Endodermal cell (in vitro differentiated cells): ENCODE measurements at regions not wholly inside any gene's neighbourhood (a gene's known extent, or its start where the extent isn't known, plus 50 kb on each side); places are given as distances from the start of the nearest gene placed in this dataset.

Experiments used
- DNase-seq: peaks from one replicate; pipeline ENCODE4 v3.0.0-alpha.2; 2017
- H3K27ac ChIP-seq: 2 replicates; pipeline ENCODE4 v1.5.1; 2013; ENCODE audit warnings: mild to moderate bottlenecking, low read depth, low read length, moderate library complexity
- H3K27me3 ChIP-seq: 2 replicates; pipeline ENCODE4 v1.6.1; 2013; ENCODE audit warnings: mild to moderate bottlenecking, low read length, moderate library complexity; ENCODE audit not compliant: insufficient read depth, control insufficient read depth, poor library complexity, severe bottlenecking
- H3K36me3 ChIP-seq: 2 replicates; pipeline ENCODE4 v1.7.0; 2013; ENCODE audit warnings: mild to moderate bottlenecking, low read length, moderate library complexity; ENCODE audit not compliant: control insufficient read depth, insufficient read depth
- H3K4me1 ChIP-seq: one replicate; pipeline ENCODE4 v1.7.0; 2013; ENCODE audit warnings: low read length; ENCODE audit not compliant: control insufficient read depth, insufficient read depth
- H3K4me3 ChIP-seq: 2 replicates; pipeline ENCODE4 v1.5.1; 2013; ENCODE audit warnings: mild to moderate bottlenecking, low read length, moderate library complexity
- H3K9ac ChIP-seq: 2 replicates; pipeline ENCODE4 v1.6.1; 2013; ENCODE audit warnings: mild to moderate bottlenecking, low read length, moderate library complexity; ENCODE audit not compliant: poor library complexity, severe bottlenecking; ENCODE audit errors: extremely low read depth
- H3K9me3 ChIP-seq: 2 replicates; pipeline ENCODE4 v1.6.1; 2013; ENCODE audit warnings: mild to moderate bottlenecking, low read length, moderate library complexity; ENCODE audit not compliant: control insufficient read depth
- H3K27ac Mint-ChIP-seq: 2 replicates; pipeline ENCODE4 v1.8.0; 2020; ENCODE audit warnings: mixed read lengths
- H3K27me3 Mint-ChIP-seq: 2 replicates; pipeline ENCODE4 v1.8.0; 2021; ENCODE audit warnings: mild to moderate bottlenecking, mixed read lengths; ENCODE audit not compliant: insufficient read depth
- H3K36me3 Mint-ChIP-seq: 2 replicates; pipeline ENCODE4 v1.8.0; 2020; ENCODE audit warnings: low read depth, mixed read lengths
- H3K4me1 Mint-ChIP-seq: 2 replicates; pipeline ENCODE4 v1.8.0; 2020; ENCODE audit warnings: mixed read lengths
- H3K4me3 Mint-ChIP-seq: 2 replicates; pipeline ENCODE4 v1.8.0; 2020; ENCODE audit warnings: mild to moderate bottlenecking, moderate library complexity, mixed read lengths
- H3K9me3 Mint-ChIP-seq: 2 replicates; pipeline ENCODE4 v1.8.0; 2020; ENCODE audit warnings: mild to moderate bottlenecking, mixed read lengths
- CTCF ChIP-seq: fragments of 200-600 bp; sonication (generic); conservative IDR thresholded peaks from 2 replicates; pipeline ENCODE4 v1.5.0; 2021; ENCODE audit warnings: antibody characterized with exemption, mild to moderate bottlenecking
- WGBS, 2 experiments: methylation state at CpG; one replicate each; pipeline versions ENCODE4 v1.1.5 to v1.1.7; 2013; ENCODE audit warnings: missing lambda C conversion rate in 2 of 2, mixed read lengths in 1 of 2; ENCODE audit not compliant: insufficient coverage in 1 of 2, insufficient read length in 1 of 2; 5-methylcytosine and 5-hydroxymethylcytosine counted together

GRCh38 chr4:123858465-123858864, 461.9 kb downstream of the SPRY1 start:
- no peak overlapping the region for H3K9ac ChIP-seq
- H3K36me3 ChIP-seq: no peaks in the 10 kb centered on the region
- Mint-ChIP-seq H3K27ac (no peak overlapping the region), H3K4me1 (peaks cover 11% of the 10 kb centered on the region), H3K27me3 (peaks cover 3% of the 10 kb centered on the region), H3K9me3 (no peaks in the 10 kb centered on the region), H3K4me3 (no peak overlapping the region), H3K36me3 (no peaks in the 10 kb centered on the region)
- H3K4me1 ChIP-seq: peaks cover 5% of the 10 kb centered on the region
- no peaks in the 10 kb centered on the region for H3K9me3 ChIP-seq
- DNase-seq: no peak
- no peaks in the 10 kb centered on the region for H3K27me3 ChIP-seq
- no peak for TF ChIP-seq CTCF
- H3K4me3 ChIP-seq: no peak overlapping the region
- 100% methylated on average over 1 of the region's 1 CpG; no CpG with 5 or more reads in 1 of the 2 experiments for WGBS, 2 experiments
- no peak overlapping the region for H3K27ac ChIP-seq

GRCh38 chr4:123862812-123863211, 466.2 kb downstream of the SPRY1 start:
- no peaks in the 10 kb centered on the region for H3K4me1 Mint-ChIP-seq
- no peak overlapping the region for H3K27ac ChIP-seq
- WGBS, 2 experiments: 84 to 89% methylated on average over 3 to 4 of the region's 4 CpGs
- H3K9me3 Mint-ChIP-seq: no peaks in the 10 kb centered on the region
- no peak overlapping the region for H3K4me3 Mint-ChIP-seq
- H3K9me3 ChIP-seq: no peaks in the 10 kb centered on the region
- H3K4me1 ChIP-seq: no peaks in the 10 kb centered on the region
- H3K27ac Mint-ChIP-seq: no peak overlapping the region
- no peaks in the 10 kb centered on the region for H3K36me3 ChIP-seq
- no peaks in the 10 kb centered on the region for H3K27me3 Mint-ChIP-seq
- H3K36me3 Mint-ChIP-seq: no peaks in the 10 kb centered on the region
- H3K9ac ChIP-seq: no peak overlapping the region
- DNase-seq: no peak
- no peaks in the 10 kb centered on the region for H3K27me3 ChIP-seq
- no peak overlapping the region for H3K4me3 ChIP-seq
- no peak for TF ChIP-seq CTCF

DNA sequence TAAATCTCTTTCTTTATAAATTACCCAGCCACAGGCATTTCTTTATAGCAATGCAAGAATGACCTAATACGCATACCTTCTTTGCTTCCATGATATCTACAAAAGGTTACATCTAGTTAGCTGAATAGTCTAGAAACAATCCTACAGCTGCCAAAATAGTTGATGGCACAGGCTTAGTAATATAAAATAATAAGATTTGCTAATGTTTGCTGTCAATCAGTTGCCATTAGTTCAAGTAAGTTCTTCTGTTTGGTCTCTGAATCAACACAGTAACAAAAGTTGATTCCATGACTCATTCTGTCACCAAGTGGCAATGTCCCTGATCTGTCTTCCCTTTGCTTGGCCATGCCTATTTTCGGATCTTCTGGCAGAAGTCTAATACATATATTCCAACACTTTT, 470.2 kb downstream of the SPRY1 start:
- H3K27ac ChIP-seq: no peak overlapping the region
- Mint-ChIP-seq H3K9me3 (peaks cover 2% of the 10 kb centered on the region), H3K27me3 (no peaks in the 10 kb centered on the region), H3K4me1 (no peaks in the 10 kb centered on the region), H3K27ac (no peak overlapping the region), H3K4me3 (no peak overlapping the region), H3K36me3 (no peaks in the 10 kb centered on the region)
- WGBS, 2 experiments: 89 to 91% methylated on average over 1 to 2 of the region's 2 CpGs
- no peak for DNase-seq
- no peak for TF ChIP-seq CTCF
- no peak overlapping the region for H3K9ac ChIP-seq
- H3K36me3 ChIP-seq: no peaks in the 10 kb centered on the region
- no peaks in the 10 kb centered on the region for H3K9me3 ChIP-seq
- no peak overlapping the region for H3K4me3 ChIP-seq
- H3K4me1 ChIP-seq: no peaks in the 10 kb centered on the region
- H3K27me3 ChIP-seq: no peaks in the 10 kb centered on the region
